PC-9 (cell line): ENCODE measurements at regions not wholly inside any gene's neighbourhood (a gene's known extent, or its start where the extent isn't known, plus 50 kb on each side); places are given as distances from the start of the nearest gene placed in this dataset.

Source experiments
- EZH2 ChIP-seq: fragments of 200-600 bp; sonication (generic); IDR thresholded peaks from 2 replicates; pipeline ENCODE4 v1.8.0; 2017; ENCODE audit warnings: antibody characterized with exemption, low read depth
- TF ChIP-seq, protein P1 (sequence below): fragments of 200-600 bp; sonication (generic); conservative IDR thresholded peaks from 2 replicates; pipeline ENCODE4 v1.6.1; 2017; ENCODE audit warnings: mixed run types, antibody characterized with exemption, mild to moderate bottlenecking, moderate library complexity

DNA sequence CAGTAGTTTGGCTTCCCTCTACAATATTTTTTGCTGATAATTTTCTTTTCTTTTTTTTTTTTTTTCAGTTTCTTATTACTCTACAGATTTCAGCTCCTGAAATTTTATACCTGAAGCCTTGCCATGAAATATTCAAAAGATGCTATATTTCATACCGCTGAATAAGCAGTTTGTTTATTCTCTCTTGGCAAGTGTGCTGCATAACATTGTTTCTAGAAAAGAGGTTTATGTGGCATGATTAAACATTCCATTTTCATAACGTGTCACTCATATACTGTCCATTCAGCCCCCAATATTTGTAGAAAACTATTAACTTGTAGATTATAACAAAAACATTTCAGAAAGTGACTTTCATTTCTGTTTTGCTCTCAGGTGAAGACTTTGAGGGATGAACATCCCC lies 174.4 kb upstream of the NOX3 start:
- no peak for TF ChIP-seq EZH2
- TF ChIP-seq, protein P1, sequence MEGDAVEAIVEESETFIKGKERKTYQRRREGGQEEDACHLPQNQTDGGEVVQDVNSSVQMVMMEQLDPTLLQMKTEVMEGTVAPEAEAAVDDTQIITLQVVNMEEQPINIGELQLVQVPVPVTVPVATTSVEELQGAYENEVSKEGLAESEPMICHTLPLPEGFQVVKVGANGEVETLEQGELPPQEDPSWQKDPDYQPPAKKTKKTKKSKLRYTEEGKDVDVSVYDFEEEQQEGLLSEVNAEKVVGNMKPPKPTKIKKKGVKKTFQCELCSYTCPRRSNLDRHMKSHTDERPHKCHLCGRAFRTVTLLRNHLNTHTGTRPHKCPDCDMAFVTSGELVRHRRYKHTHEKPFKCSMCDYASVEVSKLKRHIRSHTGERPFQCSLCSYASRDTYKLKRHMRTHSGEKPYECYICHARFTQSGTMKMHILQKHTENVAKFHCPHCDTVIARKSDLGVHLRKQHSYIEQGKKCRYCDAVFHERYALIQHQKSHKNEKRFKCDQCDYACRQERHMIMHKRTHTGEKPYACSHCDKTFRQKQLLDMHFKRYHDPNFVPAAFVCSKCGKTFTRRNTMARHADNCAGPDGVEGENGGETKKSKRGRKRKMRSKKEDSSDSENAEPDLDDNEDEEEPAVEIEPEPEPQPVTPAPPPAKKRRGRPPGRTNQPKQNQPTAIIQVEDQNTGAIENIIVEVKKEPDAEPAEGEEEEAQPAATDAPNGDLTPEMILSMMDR = no peak
